ENCODE measurements at regions not wholly inside any gene's neighbourhood (a gene's known extent, or its start where the extent isn't known, plus 50 kb on each side); places are given as distances from the start of the nearest gene placed in this dataset.

DNA sequence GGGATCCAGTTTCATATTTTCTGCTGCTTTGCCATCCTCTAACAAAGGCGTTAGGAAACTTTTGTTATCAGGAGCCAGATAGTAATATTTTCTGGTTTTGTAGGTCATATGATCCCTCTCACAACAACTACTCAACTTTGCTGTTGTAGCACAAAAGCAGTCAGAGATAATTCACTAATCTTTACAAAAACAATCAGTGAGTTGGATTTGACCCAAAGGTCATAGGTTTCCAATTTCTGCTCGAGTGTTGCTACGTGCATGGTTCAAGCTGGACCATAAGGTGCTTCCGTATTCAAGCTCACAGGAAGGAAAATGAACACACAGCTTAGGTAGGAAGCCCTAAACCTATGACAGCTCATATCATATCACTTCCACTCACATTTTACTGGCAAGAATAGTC lies 92.4 kb upstream of the SFMBT2 start:
- no peak overlapping the region for H3K27ac ChIP-seq (ENCODE audit: low read depth, low read length)
- ChIA-PET CTCF (ENCODE audit: partially characterized antibody) (interaction anchor here (1.2 kb wide), 1 partner anchor 10 kb away, joined by 5 read pairs; no protein-coding TSS in a partner anchor), POLR2A (ENCODE audit: partially characterized antibody) (no interaction called here)
- no peaks in the 10 kb centered on the region for H3K36me3 ChIP-seq (ENCODE audit: control insufficient read depth in 2 of 4, insufficient read depth in 4 of 4, low read length in 3 of 4)
- no peak overlapping the region for H3K18ac ChIP-seq (ENCODE audit: extremely low read depth, low read length)
- no peak overlapping the region for H4K8ac ChIP-seq (ENCODE audit: extremely low read depth, insufficient read depth, low read length)
- no peak overlapping the region for H3K14ac ChIP-seq (ENCODE audit: insufficient read length)
- WGBS, 2 experiments (ENCODE audit: extremely low coverage in 1 of 2, insufficient coverage in 1 of 2, insufficient read length in 1 of 2, insufficient replicate concordance in 2 of 2, low coverage in 1 of 2, low lambda C conversion rate in 2 of 2, missing lambda C conversion rate in 1 of 2), result 90% methylated on average over 4 of the region's 4 CpGs; no CpG with 5 or more reads in 1 of the 2 experiments
- H2BK12ac ChIP-seq (ENCODE audit: low read depth, low read length), result no peak overlapping the region
- no peak overlapping the region for H3K4me3 ChIP-seq (ENCODE audit: extremely low read depth in 1 of 4, insufficient read depth in 2 of 4, low read depth in 3 of 4, low read length in 4 of 4)
- no peaks in the 10 kb centered on the region for H3K23me2 ChIP-seq (ENCODE audit: low read depth, low read length)
- H3K4ac ChIP-seq (replicated peaks; ENCODE audit: insufficient read length, low read depth, low read length), result no peak overlapping the region
- H3K27me3 ChIP-seq (replicated peaks in 1 of 4; ENCODE audit: control insufficient read depth in 3 of 4, extremely low read depth in 1 of 4, insufficient read depth in 3 of 4, low read length in 3 of 4), result no peaks in the 10 kb centered on the region
- FAIRE-seq (no peak), DNase-seq (ENCODE audit: low read depth in 1 of 2, low spot score in 2 of 2) (no peak)
- no peak overlapping the region for H3K23ac ChIP-seq (ENCODE audit: insufficient read length)
- H2BK5ac ChIP-seq (ENCODE audit: low read depth, low read length), result no peak overlapping the region
- H4K5ac ChIP-seq (ENCODE audit: insufficient read length, low read depth, low read length), result no peak overlapping the region
- H3K79me1 ChIP-seq (ENCODE audit: low read depth, low read length), result no peaks in the 10 kb centered on the region
- H3K56ac ChIP-seq (replicated peaks; ENCODE audit: insufficient read length, low read depth, low read length), result no peak overlapping the region
- no peak overlapping the region for H3K9ac ChIP-seq (replicated peaks in 1 of 4; ENCODE audit: extremely low read depth in 1 of 4, low read depth in 3 of 4, low read length in 3 of 4)
- H4K20me1 ChIP-seq (replicated peaks in 1 of 2; ENCODE audit: control insufficient read depth in 1 of 2, insufficient read depth in 2 of 2, low read length in 2 of 2), result no peaks in the 10 kb centered on the region
- H3K4me2 ChIP-seq (ENCODE audit: insufficient read depth in 1 of 2, low read depth in 2 of 2, low read length in 2 of 2), result no peak overlapping the region
- no peak overlapping the region for H2BK120ac ChIP-seq (replicated peaks; ENCODE audit: low read depth, low read length)
- no peak for TF ChIP-seq RNF2 (IDR thresholded peaks at IDR 0.05; ENCODE audit: borderline replicate concordance, low read depth, low read length, missing control alignments, poor library complexity, severe bottlenecking)
- TF ChIP-seq POU5F1 (IDR thresholded peaks at IDR 0.05; ENCODE audit: low read depth, low read length), result no peak
- no peak for TF ChIP-seq CREB1 (IDR thresholded peaks at IDR 0.05)
- TF ChIP-seq CEBPB (IDR thresholded peaks at IDR 0.05; ENCODE audit: low read depth, low read length), result no peak
- TF ChIP-seq SIX5 (IDR thresholded peaks at IDR 0.05; ENCODE audit: low read depth, low read length), result no peak
- no peak overlapping the region for H2BK20ac ChIP-seq (ENCODE audit: low read length)
- H3K4me1 ChIP-seq (replicated peaks in 1 of 4; ENCODE audit: control insufficient read depth in 3 of 4, insufficient read depth in 4 of 4, low read length in 3 of 4), result no peaks in the 10 kb centered on the region
- peaks cover 0 to 4% of the 10 kb centered on the region in 2 experiments; a peak in 2 of 4 replicates for H3K9me3 ChIP-seq (ENCODE audit: insufficient read depth in 2 of 2, low read depth in 1 of 2, low read length in 1 of 2)
- H4K91ac ChIP-seq (replicated peaks; ENCODE audit: insufficient read length, low read length), result no peak overlapping the region
- H2AFZ ChIP-seq (ENCODE audit: low read length), result no peak overlapping the region
- no peak overlapping the region for H2BK15ac ChIP-seq (ENCODE audit: low read length)
- no peaks in the 10 kb centered on the region for H3K79me2 ChIP-seq (ENCODE audit: control insufficient read depth in 1 of 2, insufficient read depth in 2 of 2, low read length in 2 of 2)
- no peak overlapping the region for H2AK5ac ChIP-seq (ENCODE audit: low read depth, low read length)

Data from H1 (cell line).